GM18861 (cell line): ENCODE measurements at regions not wholly inside any gene's neighbourhood (a gene's known extent, or its start where the extent isn't known, plus 50 kb on each side); places are given as distances from the start of the nearest gene placed in this dataset.

Experiments used
- ATAC-seq: cut with Tn5 transposase; IDR thresholded peaks from one replicate; pipeline ENCODE4 v1.9.1; 2021; ENCODE audit not compliant: unreplicated experiment

- no peak for ATAC-seq
These were observed 270.7 kb downstream of the HRH4 start for GRCh38 chr18:24731158-24731557.

- no peak for ATAC-seq
These were observed 271.5 kb downstream of the HRH4 start for GRCh38 chr18:24731981-24732380.

DNA sequence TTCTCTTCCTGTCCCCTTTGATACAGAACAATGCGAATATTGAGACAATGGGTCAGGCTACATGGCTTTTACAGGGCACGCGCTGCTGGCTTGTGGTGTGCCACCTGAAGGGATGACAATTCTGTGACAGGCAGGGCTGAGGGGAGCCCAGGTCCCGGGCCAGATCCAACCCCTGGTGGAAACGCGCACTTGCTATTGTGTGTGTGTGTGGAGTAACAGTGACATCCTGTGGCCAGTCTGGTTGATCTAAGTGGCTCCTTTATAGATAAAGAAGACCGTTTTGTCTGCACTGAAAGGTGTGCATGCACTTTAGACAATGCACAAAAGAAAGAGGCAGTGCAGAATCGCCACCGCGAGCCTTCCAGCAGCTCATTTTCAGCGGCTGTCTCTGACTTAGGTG is 273.6 kb downstream of the HRH4 start:
- no peak for ATAC-seq

- ATAC-seq, result no peak
These were observed 275.3 kb downstream of the HRH4 start for GRCh38 chr18:24735624-24736231.

- no peak for ATAC-seq
These were observed 276.4 kb downstream of the HRH4 start for GRCh38 chr18:24736662-24737330.

GRCh38 chr18:24740829-24741228 is 280.4 kb downstream of the HRH4 start:
- no peak for ATAC-seq

GRCh38 chr18:24741321-24741720 is 280.9 kb downstream of the HRH4 start:
- no peak for ATAC-seq

DNA sequence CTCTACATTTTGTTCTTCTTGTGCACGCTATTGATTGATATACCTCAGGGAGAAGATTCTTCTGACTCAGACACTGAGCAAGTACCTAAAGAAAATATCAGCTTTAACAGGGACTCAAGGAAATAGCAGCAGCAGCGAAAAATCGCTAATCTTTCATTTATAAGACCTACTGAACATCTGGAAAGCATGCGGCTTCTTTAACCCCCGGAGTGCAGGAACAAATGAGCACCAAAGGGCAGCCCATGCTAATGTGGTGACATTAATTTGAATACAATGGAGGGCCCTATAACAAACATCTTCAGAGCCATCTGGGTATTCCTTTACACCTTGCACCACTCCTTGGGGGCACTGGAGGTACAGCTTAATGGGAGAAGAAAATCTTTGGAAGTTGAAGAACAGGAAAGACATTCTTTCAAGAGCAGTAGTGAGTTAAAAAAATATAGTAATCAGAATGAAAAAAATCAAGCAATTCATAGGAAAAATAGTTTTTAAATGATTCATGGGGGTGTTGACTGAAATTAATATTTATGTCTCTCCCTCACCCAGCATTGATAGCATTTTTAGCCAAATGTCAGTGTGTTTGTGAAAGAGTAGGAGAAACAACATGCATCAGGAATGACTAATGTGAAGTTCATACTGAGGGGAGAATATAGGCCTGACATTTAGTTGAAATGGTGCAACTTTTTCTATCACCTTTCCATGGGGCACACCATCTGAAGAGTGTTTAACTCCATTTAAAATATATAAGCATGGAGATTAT is 281.7 kb downstream of the HRH4 start:
- ATAC-seq, result no peak

- no peak for ATAC-seq
These were observed 294.3 kb downstream of the HRH4 start for GRCh38 chr18:24754583-24755253.

DNA sequence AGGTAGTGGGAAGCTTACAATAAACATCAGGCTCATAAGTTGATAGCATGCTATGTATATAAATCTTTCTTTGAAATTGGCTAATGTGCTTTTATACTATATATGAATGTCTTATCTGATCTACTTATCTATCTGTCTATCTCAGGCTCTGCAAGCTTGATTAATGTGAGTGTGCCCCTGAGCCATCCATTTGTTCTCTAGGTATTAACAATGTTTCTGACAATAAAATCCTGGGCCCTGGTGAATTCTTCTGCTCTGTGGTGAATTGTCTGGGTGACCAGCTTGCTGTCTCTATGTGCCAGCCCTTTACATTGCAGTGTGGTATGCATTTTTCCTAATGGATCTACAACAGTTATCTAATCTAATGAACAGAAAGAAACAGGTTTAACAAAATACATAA is 295.9 kb downstream of the HRH4 start:
- no peak for ATAC-seq

GRCh38 chr18:24757134-24757533 is 296.7 kb downstream of the HRH4 start:
- no peak for ATAC-seq

DNA sequence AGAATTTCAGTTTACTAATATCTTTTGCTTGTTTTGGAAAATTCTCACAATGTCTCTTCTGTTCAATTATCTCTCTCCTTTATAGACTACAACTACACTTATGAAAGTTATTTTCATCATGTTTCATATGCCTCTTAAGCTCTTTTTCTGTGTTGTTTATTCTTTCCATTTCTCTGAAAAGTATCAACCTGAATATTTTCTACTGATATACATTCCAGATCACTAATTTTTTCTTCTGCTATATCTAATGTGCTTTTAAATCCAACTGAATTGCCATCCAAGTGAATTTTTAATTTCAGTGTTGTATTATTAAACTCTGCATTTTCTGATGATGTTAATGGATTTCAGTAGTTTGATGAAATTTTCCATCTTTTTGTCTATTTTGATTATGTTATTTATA is 301.3 kb downstream of the HRH4 start:
- no peak for ATAC-seq

- no peak for ATAC-seq
These were observed 302.1 kb downstream of the HRH4 start for GRCh38 chr18:24762511-24762910.

DNA sequence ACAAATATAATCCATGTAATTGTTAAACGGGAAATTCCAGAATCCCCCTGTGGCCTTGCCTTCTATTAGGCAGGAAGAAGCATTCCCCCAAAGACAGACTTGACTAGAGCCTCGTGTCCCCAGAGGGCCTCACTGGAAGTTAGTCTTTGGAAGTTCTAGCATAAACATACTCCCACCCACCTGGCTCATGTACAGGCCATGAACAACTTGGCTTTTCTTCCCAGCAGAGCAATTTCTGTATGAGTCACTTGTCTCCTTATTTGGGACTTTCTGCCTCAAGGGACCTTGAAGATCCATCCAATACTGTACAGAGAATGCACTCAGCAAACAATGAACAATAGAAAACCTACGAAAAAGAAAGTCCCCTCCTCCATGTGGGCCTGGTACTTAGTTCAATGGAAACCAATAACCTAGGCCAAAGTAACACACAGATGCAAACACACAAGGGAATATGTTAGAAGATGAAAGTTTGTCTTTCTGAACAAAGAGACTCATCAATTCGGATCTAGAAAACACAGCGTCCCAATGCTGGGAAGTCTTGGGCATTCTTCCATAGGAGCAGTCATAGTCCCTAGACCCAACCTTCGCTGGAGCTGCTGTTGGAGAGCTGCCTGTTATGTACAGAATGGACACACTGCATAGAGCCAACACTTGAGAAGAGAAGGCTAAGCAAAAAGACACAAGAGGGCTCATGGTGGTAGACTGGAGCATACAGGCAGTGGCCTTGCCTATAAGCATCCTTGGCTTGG is 303.5 kb downstream of the HRH4 start:
- ATAC-seq, result no peak

GRCh38 chr18:24764766-24765165 is 304.3 kb downstream of the HRH4 start:
- ATAC-seq, result no peak

DNA sequence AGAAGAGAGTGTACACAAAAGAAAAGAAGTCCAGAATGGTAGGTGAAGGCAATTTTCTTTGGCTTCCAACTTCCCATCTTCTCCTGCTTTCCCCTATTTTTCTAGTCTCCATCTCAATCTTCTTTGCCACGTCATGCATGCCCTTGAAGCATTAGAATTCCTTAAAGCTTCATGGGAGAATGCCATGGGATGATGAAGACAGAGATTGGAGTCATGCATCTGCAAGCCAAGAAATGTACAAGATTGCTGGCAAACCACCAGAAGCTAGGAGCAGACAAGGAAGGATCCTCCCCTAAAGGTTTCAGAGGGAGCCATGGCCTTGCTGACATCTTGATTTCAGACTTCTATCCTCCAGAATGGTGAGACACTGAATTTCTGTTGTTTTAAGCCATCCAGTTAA is 305.9 kb downstream of the HRH4 start:
- ATAC-seq, result no peak

DNA sequence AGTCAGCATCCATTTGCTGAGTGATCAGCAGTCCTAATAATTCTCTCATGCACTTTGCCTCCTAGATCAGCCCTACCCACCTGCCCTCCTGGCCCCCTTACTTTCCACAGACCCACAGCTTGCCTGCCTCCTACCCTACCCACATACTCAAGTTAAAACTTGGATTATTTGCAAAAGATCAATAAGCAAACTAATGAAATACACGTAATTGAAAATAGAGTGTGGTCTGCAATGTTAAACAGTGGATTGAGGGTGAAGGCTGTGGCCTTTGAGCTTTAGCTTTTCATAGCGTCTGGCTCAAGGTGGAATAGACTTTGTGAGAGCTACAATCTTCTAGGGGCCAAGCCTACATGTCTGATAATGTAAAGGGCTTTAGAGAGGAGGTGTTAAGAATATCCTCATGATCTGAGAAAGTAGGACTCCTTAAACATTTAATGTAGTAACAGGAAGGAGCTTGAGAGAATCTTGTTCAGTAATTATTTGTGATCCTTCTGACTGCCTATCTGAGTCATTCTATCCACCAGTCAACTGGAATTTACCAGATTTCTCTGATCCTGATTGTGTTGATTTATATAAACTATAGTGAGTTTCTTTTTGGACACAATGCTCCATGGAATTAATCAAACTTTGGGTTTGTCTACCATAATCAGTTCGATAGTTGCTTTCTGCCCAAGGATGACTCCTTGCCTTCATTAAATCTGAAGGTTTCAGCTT is 310.0 kb downstream of the HRH4 start:
- ATAC-seq, result no peak

DNA sequence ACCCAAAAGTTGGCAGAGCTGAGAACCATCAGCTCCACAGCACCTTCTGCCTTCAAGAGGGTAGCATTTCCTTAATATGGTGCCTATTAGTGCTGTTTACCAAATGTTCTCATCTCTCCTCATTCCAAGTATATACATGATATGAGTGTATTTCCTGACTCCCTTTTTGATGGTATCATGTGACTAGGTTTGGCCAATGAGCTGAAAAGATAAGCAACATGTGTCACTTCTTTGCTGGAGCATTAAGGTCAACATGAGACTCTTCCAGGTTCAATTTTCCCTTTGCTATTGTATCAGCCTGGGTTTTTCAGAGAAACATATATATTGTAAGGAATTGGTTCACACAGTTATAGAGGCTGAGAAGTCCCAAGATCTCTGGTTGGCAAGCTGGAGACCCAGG is 310.9 kb downstream of the HRH4 start:
- no peak for ATAC-seq

GRCh38 chr18:24773101-24773500 is 312.7 kb downstream of the HRH4 start:
- no peak for ATAC-seq

DNA sequence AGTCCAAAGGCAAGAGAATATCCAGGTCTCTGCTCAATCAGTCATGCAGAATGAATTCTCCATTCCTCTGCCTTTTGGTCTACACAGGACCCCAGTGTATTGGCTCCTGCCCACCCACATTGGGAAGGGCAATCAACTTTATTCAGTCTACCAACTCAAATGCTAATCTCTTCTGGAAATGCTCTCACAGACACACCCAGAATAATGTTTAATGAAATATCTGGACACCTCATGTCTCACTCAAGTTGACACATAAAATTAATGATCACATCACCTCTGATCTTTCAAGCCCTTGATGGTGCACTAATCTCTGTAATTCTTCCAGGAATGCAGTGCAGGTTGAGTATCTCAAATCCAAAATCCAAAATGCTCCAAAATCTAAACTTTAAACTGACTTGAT is 315.6 kb downstream of the HRH4 start:
- no peak for ATAC-seq
